ENCODE measurements at regions not wholly inside any gene's neighbourhood (a gene's known extent, or its start where the extent isn't known, plus 50 kb on each side); places are given as distances from the start of the nearest gene placed in this dataset.

DNA sequence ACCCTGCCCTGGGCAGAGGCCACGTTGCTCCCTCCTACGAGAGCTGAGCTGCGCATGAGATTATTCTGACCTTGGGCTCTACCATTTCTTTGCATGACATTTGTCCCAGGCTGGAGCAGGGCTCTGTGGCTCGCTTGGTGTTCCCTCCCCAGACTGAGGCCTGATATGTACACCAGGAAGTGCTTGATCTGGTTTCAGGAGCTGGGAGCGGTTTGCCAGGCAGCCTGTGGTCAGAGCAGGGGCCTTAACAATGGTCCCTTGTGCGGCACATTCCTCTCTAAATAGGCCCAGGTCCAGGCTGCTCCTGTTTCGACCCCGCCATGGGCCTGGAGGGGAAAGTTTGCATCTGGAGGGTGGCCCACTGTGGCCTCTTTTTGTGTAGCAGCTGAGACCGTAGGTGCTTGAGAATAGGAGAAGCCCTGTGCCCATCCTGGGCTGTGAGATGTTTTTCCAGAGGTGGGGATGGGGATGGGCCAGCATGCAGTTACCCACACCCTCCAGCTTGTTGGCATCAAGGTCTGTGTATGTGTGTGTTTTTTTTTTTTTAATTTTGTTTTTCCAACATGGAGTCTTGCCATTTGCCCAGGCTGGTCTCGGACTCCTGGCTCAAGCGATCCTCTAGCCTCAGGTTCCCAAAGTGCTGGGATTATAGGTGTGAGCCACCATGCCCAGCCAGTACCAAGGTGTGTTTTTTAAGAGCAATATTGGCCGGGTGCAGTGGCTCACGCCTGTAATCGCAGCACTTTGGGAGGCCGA, 253.9 kb downstream of the SEC14L1 start (continued):
- TF ChIP-seq SETDB1 (CRISPR knock-in tag; IDR thresholded peaks at IDR 0.05; ENCODE audit: borderline replicate concordance), result no peak
- TF ChIP-seq, protein P1, sequence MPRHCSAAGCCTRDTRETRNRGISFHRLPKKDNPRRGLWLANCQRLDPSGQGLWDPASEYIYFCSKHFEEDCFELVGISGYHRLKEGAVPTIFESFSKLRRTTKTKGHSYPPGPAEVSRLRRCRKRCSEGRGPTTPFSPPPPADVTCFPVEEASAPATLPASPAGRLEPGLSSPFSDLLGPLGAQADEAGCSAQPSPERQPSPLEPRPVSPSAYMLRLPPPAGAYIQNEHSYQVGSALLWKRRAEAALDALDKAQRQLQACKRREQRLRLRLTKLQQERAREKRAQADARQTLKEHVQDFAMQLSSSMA (CRISPR knock-in tag; IDR thresholded peaks at IDR 0.05), result peak; percentile 47; the same call in 1 of the 2 replicates
- peak; percentile 84; the same call in 1 of the 2 replicates for TF ChIP-seq ZNF614 (CRISPR knock-in tag; IDR thresholded peaks at IDR 0.05; ENCODE audit: borderline replicate concordance)
- 0 out of 2 replicates have a peak, but pooled peaks have one; percentile 45 for TF ChIP-seq KMT2B (CRISPR knock-in tag; IDR thresholded peaks at IDR 0.05)
- peak; percentile 90 for TF ChIP-seq ZBTB7B (CRISPR knock-in tag; IDR thresholded peaks at IDR 0.05)
- TF ChIP-seq, protein P2, sequence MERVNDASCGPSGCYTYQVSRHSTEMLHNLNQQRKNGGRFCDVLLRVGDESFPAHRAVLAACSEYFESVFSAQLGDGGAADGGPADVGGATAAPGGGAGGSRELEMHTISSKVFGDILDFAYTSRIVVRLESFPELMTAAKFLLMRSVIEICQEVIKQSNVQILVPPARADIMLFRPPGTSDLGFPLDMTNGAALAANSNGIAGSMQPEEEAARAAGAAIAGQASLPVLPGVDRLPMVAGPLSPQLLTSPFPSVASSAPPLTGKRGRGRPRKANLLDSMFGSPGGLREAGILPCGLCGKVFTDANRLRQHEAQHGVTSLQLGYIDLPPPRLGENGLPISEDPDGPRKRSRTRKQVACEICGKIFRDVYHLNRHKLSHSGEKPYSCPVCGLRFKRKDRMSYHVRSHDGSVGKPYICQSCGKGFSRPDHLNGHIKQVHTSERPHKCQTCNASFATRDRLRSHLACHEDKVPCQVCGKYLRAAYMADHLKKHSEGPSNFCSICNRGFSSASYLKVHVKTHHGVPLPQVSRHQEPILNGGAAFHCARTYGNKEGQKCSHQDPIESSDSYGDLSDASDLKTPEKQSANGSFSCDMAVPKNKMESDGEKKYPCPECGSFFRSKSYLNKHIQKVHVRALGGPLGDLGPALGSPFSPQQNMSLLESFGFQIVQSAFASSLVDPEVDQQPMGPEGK (CRISPR knock-in tag; IDR thresholded peaks at IDR 0.05), result peak; percentile 91
- peak; percentile 83 for TF ChIP-seq ZFY (CRISPR knock-in tag; IDR thresholded peaks at IDR 0.05)
- peak; percentile 76 for TF ChIP-seq ZSCAN21 (CRISPR knock-in tag; IDR thresholded peaks at IDR 0.05; ENCODE audit: borderline replicate concordance)
- TF ChIP-seq, protein P3, sequence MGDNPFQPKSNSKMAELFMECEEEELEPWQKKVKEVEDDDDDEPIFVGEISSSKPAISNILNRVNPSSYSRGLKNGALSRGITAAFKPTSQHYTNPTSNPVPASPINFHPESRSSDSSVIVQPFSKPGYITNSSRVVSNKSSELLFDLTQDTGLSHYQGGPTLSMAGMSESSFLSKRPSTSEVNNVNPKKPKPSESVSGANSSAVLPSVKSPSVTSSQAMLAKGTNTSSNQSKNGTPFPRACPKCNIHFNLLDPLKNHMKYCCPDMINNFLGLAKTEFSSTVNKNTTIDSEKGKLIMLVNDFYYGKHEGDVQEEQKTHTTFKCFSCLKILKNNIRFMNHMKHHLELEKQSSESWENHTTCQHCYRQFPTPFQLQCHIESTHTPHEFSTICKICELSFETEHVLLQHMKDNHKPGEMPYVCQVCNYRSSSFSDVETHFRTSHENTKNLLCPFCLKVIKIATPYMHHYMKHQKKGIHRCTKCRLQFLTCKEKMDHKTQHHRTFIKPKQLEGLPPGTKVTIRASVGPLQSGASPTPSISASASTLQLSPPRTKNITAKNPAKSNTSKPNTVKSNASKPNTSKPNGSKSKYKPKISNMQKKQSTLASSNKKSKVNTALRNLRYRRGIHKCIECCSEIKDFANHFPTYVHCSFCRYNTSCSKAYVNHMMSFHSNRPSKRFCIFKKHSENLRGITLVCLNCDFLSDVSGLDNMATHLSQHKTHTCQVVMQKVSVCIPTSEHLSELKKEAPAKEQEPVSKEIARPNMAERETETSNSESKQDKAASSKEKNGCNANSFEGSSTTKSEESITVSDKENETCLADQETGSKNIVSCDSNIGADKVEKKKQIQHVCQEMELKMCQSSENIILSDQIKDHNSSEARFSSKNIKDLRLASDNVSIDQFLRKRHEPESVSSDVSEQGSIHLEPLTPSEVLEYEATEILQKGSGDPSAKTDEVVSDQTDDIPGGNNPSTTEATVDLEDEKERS (CRISPR knock-in tag; IDR thresholded peaks at IDR 0.05), result peak; percentile 87
- TF ChIP-seq ZNF430 (CRISPR knock-in tag; IDR thresholded peaks at IDR 0.05), result peak; percentile 79
- no peak for TF ChIP-seq RBAK (CRISPR knock-in tag; IDR thresholded peaks at IDR 0.05)
- peak; percentile 79 for TF ChIP-seq SP5 (CRISPR knock-in tag; IDR thresholded peaks at IDR 0.05; ENCODE audit: borderline replicate concordance, low read depth)
- TF ChIP-seq, protein P4, sequence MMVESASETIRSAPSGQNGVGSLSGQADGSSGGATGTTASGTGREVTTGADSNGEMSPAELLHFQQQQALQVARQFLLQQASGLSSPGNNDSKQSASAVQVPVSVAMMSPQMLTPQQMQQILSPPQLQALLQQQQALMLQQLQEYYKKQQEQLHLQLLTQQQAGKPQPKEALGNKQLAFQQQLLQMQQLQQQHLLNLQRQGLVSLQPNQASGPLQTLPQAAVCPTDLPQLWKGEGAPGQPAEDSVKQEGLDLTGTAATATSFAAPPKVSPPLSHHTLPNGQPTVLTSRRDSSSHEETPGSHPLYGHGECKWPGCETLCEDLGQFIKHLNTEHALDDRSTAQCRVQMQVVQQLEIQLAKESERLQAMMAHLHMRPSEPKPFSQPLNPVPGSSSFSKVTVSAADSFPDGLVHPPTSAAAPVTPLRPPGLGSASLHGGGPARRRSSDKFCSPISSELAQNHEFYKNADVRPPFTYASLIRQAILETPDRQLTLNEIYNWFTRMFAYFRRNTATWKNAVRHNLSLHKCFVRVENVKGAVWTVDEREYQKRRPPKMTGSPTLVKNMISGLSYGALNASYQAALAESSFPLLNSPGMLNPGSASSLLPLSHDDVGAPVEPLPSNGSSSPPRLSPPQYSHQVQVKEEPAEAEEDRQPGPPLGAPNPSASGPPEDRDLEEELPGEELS (CRISPR knock-in tag; IDR thresholded peaks at IDR 0.05), result peak; percentile 52; the same call in 1 of the 2 replicates
- peak; percentile 87; the same call in 1 of the 2 replicates for TF ChIP-seq HMG20A (CRISPR knock-in tag; IDR thresholded peaks at IDR 0.05; ENCODE audit: borderline replicate concordance)
- peak; percentile 90 for TF ChIP-seq HDAC1 (CRISPR knock-in tag; IDR thresholded peaks at IDR 0.05)
- TF ChIP-seq, protein P5, sequence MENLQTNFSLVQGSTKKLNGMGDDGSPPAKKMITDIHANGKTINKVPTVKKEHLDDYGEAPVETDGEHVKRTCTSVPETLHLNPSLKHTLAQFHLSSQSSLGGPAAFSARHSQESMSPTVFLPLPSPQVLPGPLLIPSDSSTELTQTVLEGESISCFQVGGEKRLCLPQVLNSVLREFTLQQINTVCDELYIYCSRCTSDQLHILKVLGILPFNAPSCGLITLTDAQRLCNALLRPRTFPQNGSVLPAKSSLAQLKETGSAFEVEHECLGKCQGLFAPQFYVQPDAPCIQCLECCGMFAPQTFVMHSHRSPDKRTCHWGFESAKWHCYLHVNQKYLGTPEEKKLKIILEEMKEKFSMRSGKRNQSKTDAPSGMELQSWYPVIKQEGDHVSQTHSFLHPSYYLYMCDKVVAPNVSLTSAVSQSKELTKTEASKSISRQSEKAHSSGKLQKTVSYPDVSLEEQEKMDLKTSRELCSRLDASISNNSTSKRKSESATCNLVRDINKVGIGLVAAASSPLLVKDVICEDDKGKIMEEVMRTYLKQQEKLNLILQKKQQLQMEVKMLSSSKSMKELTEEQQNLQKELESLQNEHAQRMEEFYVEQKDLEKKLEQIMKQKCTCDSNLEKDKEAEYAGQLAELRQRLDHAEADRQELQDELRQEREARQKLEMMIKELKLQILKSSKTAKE (CRISPR knock-in tag; IDR thresholded peaks at IDR 0.05; ENCODE audit: borderline replicate concordance), result peak; percentile 86
- TF ChIP-seq TBX2 (CRISPR knock-in tag; IDR thresholded peaks at IDR 0.05; ENCODE audit: borderline replicate concordance), result peak; percentile 89
- TF ChIP-seq ZNF550 (CRISPR knock-in tag; IDR thresholded peaks at IDR 0.05; ENCODE audit: borderline replicate concordance), result no peak
- peak; percentile 57; the same call in 1 of the 2 replicates for TF ChIP-seq FOSL2 (CRISPR knock-in tag; IDR thresholded peaks at IDR 0.05)

Data from HepG2 (cell line).